ENCODE measurements at regions not wholly inside any gene's neighbourhood (a gene's known extent, or its start where the extent isn't known, plus 50 kb on each side); places are given as distances from the start of the nearest gene placed in this dataset.
"Not testable (repeated sequence)": the region's sequence is repeated elsewhere in the genome, so short reads cannot be mapped to it uniquely, and the experiment has no call there.

- CTCF ChIA-PET; H3K27ac Mint-ChIP-seq (ENCODE audit: low read depth, unreplicated experiment); H3K4me3 Mint-ChIP-seq (ENCODE audit: unreplicated experiment); H3K27me3 Mint-ChIP-seq (ENCODE audit: insufficient read depth, unreplicated experiment); H3K9me3 Mint-ChIP-seq (ENCODE audit: unreplicated experiment); H3K36me3 Mint-ChIP-seq (ENCODE audit: insufficient read depth, unreplicated experiment); DNase-seq (ENCODE audit: unreplicated experiment); H3K4me1 Mint-ChIP-seq (ENCODE audit: insufficient read depth, unreplicated experiment); POLR2A ChIA-PET; BruUV-seq (replicated peaks); intact Hi-C loops (cut with micrococcal nuclease): not testable (repeated sequence)
These were observed 255.7 kb downstream of the NPIPA8 start for GRCh38 chr16:18080658-18081363.

GRCh38 chr16:18077910-18078309 lies 258.6 kb downstream of the NPIPA8 start:
- H3K27me3 Mint-ChIP-seq (ENCODE audit: insufficient read depth, unreplicated experiment); H3K27ac Mint-ChIP-seq (ENCODE audit: low read depth, unreplicated experiment); CTCF ChIA-PET; H3K4me1 Mint-ChIP-seq (ENCODE audit: insufficient read depth, unreplicated experiment); POLR2A ChIA-PET; H3K4me3 Mint-ChIP-seq (ENCODE audit: unreplicated experiment); DNase-seq (ENCODE audit: unreplicated experiment); H3K36me3 Mint-ChIP-seq (ENCODE audit: insufficient read depth, unreplicated experiment); BruUV-seq (replicated peaks); intact Hi-C loops (cut with micrococcal nuclease); H3K9me3 Mint-ChIP-seq (ENCODE audit: unreplicated experiment): not testable (repeated sequence)

- no peak for TF ChIP-seq CTCF (IDR thresholded peaks at IDR 0.05; ENCODE audit: unreplicated experiment)
These were observed 264.4 kb downstream of the NPIPA8 start for GRCh38 chr16:18072161-18072560.

GRCh38 chr16:18069683-18070082 lies 266.9 kb downstream of the NPIPA8 start:
- CTCF ChIA-PET, result interaction anchor here (0.7 kb wide), 1 partner anchor 1286 kb away, joined by 3 read pairs; no protein-coding TSS in a partner anchor
- POLR2A ChIA-PET, result no interaction called here

More at GRCh38 chr16:18072161-18072560, 264.4 kb downstream of the NPIPA8 start:
- POLR2A ChIA-PET, result no interaction called here
- no peaks in the 10 kb centered on the region for H3K27me3 Mint-ChIP-seq (ENCODE audit: insufficient read depth, unreplicated experiment)
- peaks cover 14% of the 10 kb centered on the region for H3K9me3 Mint-ChIP-seq (ENCODE audit: unreplicated experiment)
- intact Hi-C loops (cut with micrococcal nuclease), result no loop called here
- no peak overlapping the region for H3K27ac Mint-ChIP-seq (ENCODE audit: low read depth, unreplicated experiment)
- no peak for DNase-seq (ENCODE audit: unreplicated experiment)
- CTCF ChIA-PET, result no interaction called here
- peaks cover 4% of the 10 kb centered on the region for H3K36me3 Mint-ChIP-seq (ENCODE audit: insufficient read depth, unreplicated experiment)
- no TSS peak for BruUV-seq (replicated peaks)
- no peak overlapping the region for H3K4me3 Mint-ChIP-seq (ENCODE audit: unreplicated experiment)
- H3K4me1 Mint-ChIP-seq (ENCODE audit: insufficient read depth, unreplicated experiment), result no peaks in the 10 kb centered on the region

More at GRCh38 chr16:18069683-18070082, 266.9 kb downstream of the NPIPA8 start:
- BruUV-seq (replicated peaks), result no TSS peak
- Mint-ChIP-seq H3K9me3 (ENCODE audit: unreplicated experiment) (peaks cover 14% of the 10 kb centered on the region), H3K36me3 (ENCODE audit: insufficient read depth, unreplicated experiment) (peaks cover 4% of the 10 kb centered on the region), H3K4me3 (ENCODE audit: unreplicated experiment) (no peak overlapping the region), H3K27me3 (ENCODE audit: insufficient read depth, unreplicated experiment) (no peaks in the 10 kb centered on the region), H3K27ac (ENCODE audit: low read depth, unreplicated experiment) (no peak overlapping the region), H3K4me1 (ENCODE audit: insufficient read depth, unreplicated experiment) (no peaks in the 10 kb centered on the region)
- TF ChIP-seq CTCF (IDR thresholded peaks at IDR 0.05; ENCODE audit: unreplicated experiment), result no peak
- intact Hi-C loops (cut with micrococcal nuclease), result no loop called here
- no peak for DNase-seq (ENCODE audit: unreplicated experiment)

Measured in MCF 10A (cell line).